ENCODE measurements at regions not wholly inside any gene's neighbourhood (a gene's known extent, or its start where the extent isn't known, plus 50 kb on each side); places are given as distances from the start of the nearest gene placed in this dataset.

DNA sequence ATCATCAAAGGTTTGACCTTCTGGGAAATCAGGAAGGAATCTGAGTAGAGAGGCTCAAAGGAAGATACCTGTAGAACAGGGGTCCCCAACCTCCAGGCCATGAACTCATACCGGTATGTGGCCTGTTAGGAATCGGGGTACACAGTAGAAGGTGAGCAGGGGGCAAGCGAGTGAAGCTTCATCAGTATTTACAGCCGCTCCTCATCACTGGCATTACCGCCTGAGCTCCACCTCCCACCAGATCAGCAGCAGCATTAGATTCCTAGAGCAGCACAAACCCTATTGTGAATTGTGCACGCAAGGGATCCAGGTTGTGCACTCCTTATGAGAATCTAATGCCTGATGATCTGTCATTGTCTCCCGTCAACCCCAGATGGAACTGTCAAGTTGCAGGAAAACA lies 158.5 kb upstream of the CACNA2D1 start:
- Mint-ChIP-seq H3K4me1 (no peaks in the 10 kb centered on the region), H3K9me3 (ENCODE audit: insufficient read depth) (no peaks in the 10 kb centered on the region), H3K4me3 (no peak overlapping the region), H3K27me3 (no peaks in the 10 kb centered on the region), H3K27ac (no peak overlapping the region)
- POLR2A ChIA-PET: no interaction called here
- H3K4me1 ChIP-seq (ENCODE audit: control insufficient read depth in 2 of 2, insufficient read depth in 2 of 2, low read length in 2 of 2): no peaks in the 10 kb centered on the region
- no peak overlapping the region for H3K9ac ChIP-seq (ENCODE audit: low read length)
- H3K36me3 ChIP-seq (replicated peaks in 1 of 2; ENCODE audit: control extremely low read depth in 1 of 2, control insufficient read depth in 1 of 2, extremely low read depth in 1 of 2, insufficient read depth in 2 of 2, low read length in 1 of 2): no peaks in the 10 kb centered on the region
- intact Hi-C loops (cut with micrococcal nuclease): no loop called here
- no peak overlapping the region for H3K4me3 ChIP-seq (ENCODE audit: control extremely low read depth in 1 of 5, extremely low read depth in 1 of 5, insufficient read depth in 1 of 5, low read depth in 2 of 5, low read length in 4 of 5)
- no peak overlapping the region for H3K4me2 ChIP-seq (replicated peaks; ENCODE audit: low read depth, low read length, poor library complexity, severe bottlenecking)
- H4K20me1 ChIP-seq (ENCODE audit: control insufficient read depth, insufficient read depth, low read length, poor library complexity, severe bottlenecking): no peaks in the 10 kb centered on the region
- no peaks in the 10 kb centered on the region for H3K27me3 ChIP-seq (replicated peaks in 1 of 4; ENCODE audit: control extremely low read depth in 1 of 4, control insufficient read depth in 3 of 4, insufficient read depth in 4 of 4, low read length in 3 of 4)
- TF ChIP-seq EZH2 (IDR thresholded peaks at IDR 0.05; ENCODE audit: borderline replicate concordance, insufficient read depth, low read depth, low read length, poor library complexity, severe bottlenecking) (no peak), CTCF (IDR thresholded peaks at IDR 0.05) (no peak)
- peaks cover 0 to 2% (median 0%) of the 10 kb centered on the region in 3 donors for H3K9me3 ChIP-seq (ENCODE audit: control extremely low read depth in 1 of 3, control insufficient read depth in 2 of 3, insufficient read depth in 1 of 3, low read length in 2 of 3)
- DNase-seq: no peak
- no peaks in the 10 kb centered on the region for H3K79me2 ChIP-seq (ENCODE audit: control insufficient read depth, insufficient read depth, low read length)
- 98% methylated on average over 5 of the region's 7 CpGs for WGBS (ENCODE audit: insufficient coverage)
- H3K27ac ChIP-seq (ENCODE audit: low read length in 2 of 2): no peak overlapping the region
- ATAC-seq (ENCODE audit: low read depth): no peak
- no peak overlapping the region for H2AFZ ChIP-seq (ENCODE audit: insufficient read depth, low read depth, low read length, poor library complexity, severe bottlenecking)
- CTCF ChIA-PET: no interaction called here

DNA sequence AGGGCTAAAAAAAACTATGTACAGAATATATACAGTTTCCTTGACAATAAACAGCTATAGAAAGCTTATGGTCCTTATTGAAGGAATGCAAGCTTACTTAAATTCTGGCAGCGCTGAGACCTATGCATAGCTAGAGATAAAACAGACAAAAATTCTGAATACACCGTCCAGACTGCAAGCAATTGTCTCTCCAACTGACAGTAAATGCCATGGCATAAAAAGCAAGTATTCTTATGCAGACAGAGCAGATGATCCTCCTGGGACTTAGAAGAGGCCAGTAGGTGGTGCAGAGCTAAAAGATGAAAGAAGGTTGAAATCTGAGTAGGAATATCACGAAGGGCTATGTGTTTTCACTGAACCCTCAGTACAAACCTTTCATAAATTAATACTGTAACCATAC lies 157.0 kb upstream of the CACNA2D1 start:
- Histone ChIP-seq H3K9ac (ENCODE audit: low read length) (no peak overlapping the region), H4K20me1 (ENCODE audit: control insufficient read depth, insufficient read depth, low read length, poor library complexity, severe bottlenecking) (no peaks in the 10 kb centered on the region), H3K27me3 (replicated peaks in 1 of 4; ENCODE audit: control extremely low read depth in 1 of 4, control insufficient read depth in 3 of 4, insufficient read depth in 4 of 4, low read length in 3 of 4) (no peaks in the 10 kb centered on the region), H3K36me3 (replicated peaks in 1 of 2; ENCODE audit: control extremely low read depth in 1 of 2, control insufficient read depth in 1 of 2, extremely low read depth in 1 of 2, insufficient read depth in 2 of 2, low read length in 1 of 2) (no peaks in the 10 kb centered on the region), H3K4me2 (replicated peaks; ENCODE audit: low read depth, low read length, poor library complexity, severe bottlenecking) (no peak overlapping the region), H2AFZ (ENCODE audit: insufficient read depth, low read depth, low read length, poor library complexity, severe bottlenecking) (no peak overlapping the region), H3K79me2 (ENCODE audit: control insufficient read depth, insufficient read depth, low read length) (no peaks in the 10 kb centered on the region), H3K4me1 (ENCODE audit: control insufficient read depth in 2 of 2, insufficient read depth in 2 of 2, low read length in 2 of 2) (no peaks in the 10 kb centered on the region), H3K4me3 (ENCODE audit: control extremely low read depth in 1 of 5, extremely low read depth in 1 of 5, insufficient read depth in 1 of 5, low read depth in 2 of 5, low read length in 4 of 5) (no peak overlapping the region), H3K27ac (ENCODE audit: low read length in 2 of 2) (no peak overlapping the region), H3K9me3 (ENCODE audit: control extremely low read depth in 1 of 3, control insufficient read depth in 2 of 3, insufficient read depth in 1 of 3, low read length in 2 of 3) (peaks cover 0 to 3% (median 0%) of the 10 kb centered on the region in 3 donors)
- Mint-ChIP-seq H3K4me1 (no peaks in the 10 kb centered on the region), H3K9me3 (ENCODE audit: insufficient read depth) (no peaks in the 10 kb centered on the region), H3K4me3 (no peak overlapping the region), H3K27me3 (no peaks in the 10 kb centered on the region), H3K27ac (no peak overlapping the region)
- ATAC-seq (ENCODE audit: low read depth) (no peak), DNase-seq (no peak)
- CTCF ChIA-PET: interaction anchor here (0.5 kb wide), 1 partner anchor 23 kb away, joined by 3 read pairs; no protein-coding TSS in a partner anchor
- intact Hi-C loops (cut with micrococcal nuclease): no loop called here
- TF ChIP-seq EZH2 (IDR thresholded peaks at IDR 0.05; ENCODE audit: borderline replicate concordance, insufficient read depth, low read depth, low read length, poor library complexity, severe bottlenecking) (no peak), CTCF (IDR thresholded peaks at IDR 0.05) (no peak)
- WGBS (ENCODE audit: insufficient coverage): 63% methylated on average over 2 of the region's 3 CpGs
- POLR2A ChIA-PET: no interaction called here

Measured in B cell (primary cell).